Natural killer cell (primary cell): ENCODE measurements at regions not wholly inside any gene's neighbourhood (a gene's known extent, or its start where the extent isn't known, plus 50 kb on each side); places are given as distances from the start of the nearest gene placed in this dataset.

Source experiments
- ATAC-seq, 3 donors: fragments of 150-1000 bp in 2 of 3; fragments of 200-7000 bp in 1 of 3; cut with Tn5 transposase; 1 replicate in 1 of 3; 2 replicates in 2 of 3; pipeline ENCODE4 v1.10.0; 2021; ENCODE audit warnings: mild to moderate bottlenecking in 2 of 3, moderate library complexity in 2 of 3
- DNase-seq, 2 donors: peaks; one replicate each; pipeline versions ENCODE4 v3.0.0 to v3.0.0-alpha.2; 2013 to 2021; ENCODE audit warnings: mixed read lengths in 1 of 2
- H3K27ac ChIP-seq: one replicate; pipeline ENCODE4 v1.5.1; 2013; ENCODE audit warnings: mild to moderate bottlenecking, low read length
- H3K27me3 ChIP-seq: one replicate; pipeline ENCODE4 v1.6.1; 2013; ENCODE audit warnings: low read length; ENCODE audit not compliant: control insufficient read depth, insufficient read depth
- H3K36me3 ChIP-seq: one replicate; pipeline ENCODE4 v1.6.1; 2013; ENCODE audit warnings: low read length; ENCODE audit not compliant: control insufficient read depth, insufficient read depth
- H3K4me1 ChIP-seq: one replicate; pipeline ENCODE4 v1.6.1; 2013; ENCODE audit warnings: low read length; ENCODE audit not compliant: control insufficient read depth, insufficient read depth
- H3K4me3 ChIP-seq: one replicate; pipeline ENCODE4 v1.5.1; 2013; ENCODE audit warnings: low read length
- H3K9me3 ChIP-seq: one replicate; pipeline ENCODE4 v1.6.1; 2013; ENCODE audit warnings: low read length; ENCODE audit not compliant: control insufficient read depth, insufficient read depth
- H3K27ac Mint-ChIP-seq, 2 donors: one replicate each; pipeline ENCODE4 v1.8.0; 2022; ENCODE audit warnings: mild to moderate bottlenecking in 2 of 2, mixed read lengths in 2 of 2, moderate library complexity in 1 of 2
- H3K27me3 Mint-ChIP-seq, 2 donors: one replicate each; pipeline ENCODE4 v1.8.0; 2022; ENCODE audit warnings: low read depth in 2 of 2, mixed read lengths in 2 of 2
- H3K36me3 Mint-ChIP-seq: one replicate; pipeline ENCODE4 v1.8.0; 2022; ENCODE audit warnings: mixed read lengths
- H3K4me1 Mint-ChIP-seq, 2 donors: one replicate each; pipeline ENCODE4 v1.8.0; 2022; ENCODE audit warnings: mixed read lengths in 2 of 2
- H3K4me3 Mint-ChIP-seq: one replicate; pipeline ENCODE4 v1.8.0; 2022; ENCODE audit warnings: mild to moderate bottlenecking, moderate library complexity, mixed read lengths
- H3K9me3 Mint-ChIP-seq, 2 donors: one replicate each; pipeline ENCODE4 v1.8.0; 2022; ENCODE audit warnings: mixed read lengths in 2 of 2
- WGBS: methylation state at CpG from one replicate; pipeline ENCODE4 v1.1.7; 2013; ENCODE audit warnings: missing lambda C conversion rate; ENCODE audit not compliant: insufficient coverage; 5-methylcytosine and 5-hydroxymethylcytosine counted together
- intact Hi-C: fragments of 100-400 bp; cut with micrococcal nuclease; formaldehyde crosslinking; loops from one replicate; pipeline ENCODE4 v1.14.2; 2022
- TF ChIP-seq, protein P1 (sequence below): fragments of 200-600 bp; IDR thresholded peaks from one replicate; pipeline ENCODE4 v1.8.0; 2022; ENCODE audit warnings: antibody characterized with exemption

DNA sequence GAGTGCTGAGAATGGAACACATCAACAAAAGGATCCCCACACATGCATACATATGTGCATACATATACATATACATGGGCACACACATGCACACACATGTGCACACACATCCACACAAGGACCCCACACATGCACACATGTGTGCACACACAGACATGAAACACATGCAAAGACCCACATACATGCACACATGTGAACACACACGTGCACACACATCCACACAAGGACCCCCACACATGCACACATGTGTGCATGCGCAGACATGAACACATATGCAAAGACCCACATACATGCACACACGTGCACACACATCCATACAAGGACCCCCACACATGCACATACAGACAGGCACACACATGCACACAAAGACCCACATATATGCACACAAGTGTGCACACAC, 104.4 kb upstream of the ADARB2 start:
- Histone ChIP-seq H3K4me3 (no peak overlapping the region), H3K27ac (no peak overlapping the region), H3K9me3 (no peaks in the 10 kb centered on the region), H3K36me3 (no peaks in the 10 kb centered on the region), H3K4me1 (no peaks in the 10 kb centered on the region), H3K27me3 (no peaks in the 10 kb centered on the region)
- H3K4me1 Mint-ChIP-seq = no peaks in the 10 kb centered on the region
- H3K27me3 Mint-ChIP-seq = no peaks in the 10 kb centered on the region
- no peak overlapping the region for H3K27ac Mint-ChIP-seq
- intact Hi-C loops = no loop called here
- TF ChIP-seq, protein P1, sequence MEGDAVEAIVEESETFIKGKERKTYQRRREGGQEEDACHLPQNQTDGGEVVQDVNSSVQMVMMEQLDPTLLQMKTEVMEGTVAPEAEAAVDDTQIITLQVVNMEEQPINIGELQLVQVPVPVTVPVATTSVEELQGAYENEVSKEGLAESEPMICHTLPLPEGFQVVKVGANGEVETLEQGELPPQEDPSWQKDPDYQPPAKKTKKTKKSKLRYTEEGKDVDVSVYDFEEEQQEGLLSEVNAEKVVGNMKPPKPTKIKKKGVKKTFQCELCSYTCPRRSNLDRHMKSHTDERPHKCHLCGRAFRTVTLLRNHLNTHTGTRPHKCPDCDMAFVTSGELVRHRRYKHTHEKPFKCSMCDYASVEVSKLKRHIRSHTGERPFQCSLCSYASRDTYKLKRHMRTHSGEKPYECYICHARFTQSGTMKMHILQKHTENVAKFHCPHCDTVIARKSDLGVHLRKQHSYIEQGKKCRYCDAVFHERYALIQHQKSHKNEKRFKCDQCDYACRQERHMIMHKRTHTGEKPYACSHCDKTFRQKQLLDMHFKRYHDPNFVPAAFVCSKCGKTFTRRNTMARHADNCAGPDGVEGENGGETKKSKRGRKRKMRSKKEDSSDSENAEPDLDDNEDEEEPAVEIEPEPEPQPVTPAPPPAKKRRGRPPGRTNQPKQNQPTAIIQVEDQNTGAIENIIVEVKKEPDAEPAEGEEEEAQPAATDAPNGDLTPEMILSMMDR = no peak
- no peaks in the 10 kb centered on the region for H3K36me3 Mint-ChIP-seq
- DNase-seq (no peak), ATAC-seq (peak in 1 of 3 donors; percentile 48)
- WGBS = 90% methylated on average over 3 of the region's 3 CpGs
- H3K4me3 Mint-ChIP-seq = no peak overlapping the region
- H3K9me3 Mint-ChIP-seq = peaks cover 0 to 2% of the 10 kb centered on the region in 2 donors

DNA sequence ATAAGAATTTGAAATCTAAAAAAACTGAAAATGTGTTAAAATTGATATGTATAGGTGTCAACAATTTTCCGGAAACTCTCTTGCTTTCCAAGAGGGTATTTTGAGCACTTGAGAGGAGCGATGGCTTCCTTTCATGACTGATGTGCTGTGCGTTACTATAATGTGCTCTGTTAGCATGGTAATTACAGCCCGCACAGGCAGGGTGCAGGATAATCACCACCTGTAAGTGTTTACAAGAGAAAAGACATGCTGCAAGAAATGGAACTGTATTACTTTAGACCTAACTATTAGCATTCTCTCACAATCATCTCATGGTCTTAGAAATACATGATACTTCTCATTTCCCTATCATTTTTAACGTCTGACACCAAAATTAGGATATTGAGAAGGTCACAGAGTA, 92.4 kb upstream of the ADARB2 start:
- H3K36me3 ChIP-seq = no peaks in the 10 kb centered on the region
- ATAC-seq = no peak
- WGBS = 98% methylated on average over 4 of the region's 5 CpGs
- no peaks in the 10 kb centered on the region for H3K36me3 Mint-ChIP-seq
- no peaks in the 10 kb centered on the region for H3K27me3 ChIP-seq
- H3K4me1 Mint-ChIP-seq = no peaks in the 10 kb centered on the region
- no peak overlapping the region for H3K27ac ChIP-seq
- DNase-seq = no peak
- intact Hi-C loops = no loop called here
- H3K4me3 Mint-ChIP-seq = no peak overlapping the region
- TF ChIP-seq, protein P1 = no peak
- no peak overlapping the region for H3K27ac Mint-ChIP-seq
- H3K4me1 ChIP-seq = no peaks in the 10 kb centered on the region
- peaks cover 0 to 9% of the 10 kb centered on the region in 2 donors for H3K27me3 Mint-ChIP-seq
- no peaks in the 10 kb centered on the region for H3K9me3 Mint-ChIP-seq
- no peak overlapping the region for H3K4me3 ChIP-seq
- H3K9me3 ChIP-seq = no peaks in the 10 kb centered on the region

DNA sequence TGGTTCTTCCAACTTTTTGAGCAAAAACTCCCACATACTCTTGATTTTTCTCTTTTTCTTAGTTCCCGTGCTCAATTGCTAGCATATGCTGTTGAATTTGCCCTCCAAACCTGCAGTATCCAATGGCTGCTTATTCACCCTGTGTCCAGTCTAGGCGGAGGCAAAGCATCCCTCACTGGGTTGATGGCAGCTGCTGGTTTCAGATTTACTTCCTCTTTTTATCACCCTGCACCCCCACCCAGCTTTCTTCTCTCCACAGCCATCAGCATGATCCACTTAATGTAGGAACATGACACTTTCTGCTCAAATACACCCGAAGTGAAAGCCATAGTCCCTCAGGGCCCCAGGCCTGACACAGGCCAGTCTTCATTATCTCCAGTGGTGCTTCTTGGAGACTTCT, 87.6 kb upstream of the ADARB2 start:
- no peak overlapping the region for H3K4me3 ChIP-seq
- no peak for ATAC-seq
- no peaks in the 10 kb centered on the region for H3K4me1 ChIP-seq
- Mint-ChIP-seq H3K9me3 (peaks cover 0 to 2% of the 10 kb centered on the region in 2 donors), H3K27ac (no peak overlapping the region), H3K4me3 (no peak overlapping the region), H3K36me3 (no peaks in the 10 kb centered on the region), H3K27me3 (peaks cover 0 to 7% of the 10 kb centered on the region in 2 donors), H3K4me1 (no peaks in the 10 kb centered on the region)
- 30% methylated on average over 3 of the region's 3 CpGs for WGBS
- TF ChIP-seq, protein P1 = no peak
- no peaks in the 10 kb centered on the region for H3K36me3 ChIP-seq
- H3K9me3 ChIP-seq = no peaks in the 10 kb centered on the region
- intact Hi-C loops = no loop called here
- H3K27ac ChIP-seq = no peak overlapping the region
- no peak for DNase-seq
- H3K27me3 ChIP-seq = no peaks in the 10 kb centered on the region

GRCh38 chr10:1814556-1814955, 77.2 kb upstream of the ADARB2 start:
- peaks cover 0 to 4% of the 10 kb centered on the region in 2 donors for H3K27me3 Mint-ChIP-seq
- no peaks in the 10 kb centered on the region for H3K4me1 ChIP-seq
- no peak overlapping the region for H3K27ac ChIP-seq
- H3K4me3 ChIP-seq = no peak overlapping the region
- no peaks in the 10 kb centered on the region for H3K4me1 Mint-ChIP-seq
- TF ChIP-seq, protein P1 = no peak
- ATAC-seq (no peak), DNase-seq (no peak)
- no peaks in the 10 kb centered on the region for H3K27me3 ChIP-seq
- peaks cover 3% of the 10 kb centered on the region for H3K9me3 ChIP-seq
- intact Hi-C loops = no loop called here
- no peak overlapping the region for H3K27ac Mint-ChIP-seq
- H3K36me3 Mint-ChIP-seq = peaks cover 9% of the 10 kb centered on the region
- no CpG with 5 or more reads among the region's 1 CpG for WGBS
- no peak overlapping the region for H3K4me3 Mint-ChIP-seq
- no peaks in the 10 kb centered on the region for H3K36me3 ChIP-seq
- H3K9me3 Mint-ChIP-seq = peaks cover 8% of the 10 kb centered on the region in 2 donors
